Muscle of arm (tissue), 1 donor: ENCODE measurements at regions not wholly inside any gene's neighbourhood (a gene's known extent, or its start where the extent isn't known, plus 50 kb on each side); places are given as distances from the start of the nearest gene placed in this dataset.
A peak's percentile ranks its signal among the peaks of the same experiment; 100 is the strongest.
"Not testable (repeated sequence)": the region's sequence is repeated elsewhere in the genome, so short reads cannot be mapped to it uniquely, and the experiment has no call there.

Experiments used
- DNase-seq: peaks from one replicate; pipeline ENCODE4 v3.0.0-alpha.2; 2013

DNA sequence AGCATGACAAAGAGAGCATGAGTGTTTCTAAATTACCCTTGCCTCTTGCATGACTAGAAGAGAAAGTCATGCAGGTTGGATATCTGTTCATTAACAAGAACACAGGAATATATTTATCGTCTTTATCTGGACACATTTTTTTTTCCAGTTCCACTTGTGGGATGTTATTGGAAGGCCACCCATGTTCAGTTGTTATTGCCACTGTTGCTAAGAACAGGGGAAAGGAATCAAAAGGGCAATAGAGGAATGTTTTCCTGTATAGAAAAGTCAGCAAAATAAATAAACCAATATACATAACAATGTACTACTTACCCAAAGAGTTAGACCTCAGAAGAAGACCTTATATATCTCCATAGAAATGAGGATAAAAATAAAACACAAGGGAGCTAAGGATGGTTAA is 270.1 kb downstream of the QDPR start:
- DNase-seq: no peak

DNA sequence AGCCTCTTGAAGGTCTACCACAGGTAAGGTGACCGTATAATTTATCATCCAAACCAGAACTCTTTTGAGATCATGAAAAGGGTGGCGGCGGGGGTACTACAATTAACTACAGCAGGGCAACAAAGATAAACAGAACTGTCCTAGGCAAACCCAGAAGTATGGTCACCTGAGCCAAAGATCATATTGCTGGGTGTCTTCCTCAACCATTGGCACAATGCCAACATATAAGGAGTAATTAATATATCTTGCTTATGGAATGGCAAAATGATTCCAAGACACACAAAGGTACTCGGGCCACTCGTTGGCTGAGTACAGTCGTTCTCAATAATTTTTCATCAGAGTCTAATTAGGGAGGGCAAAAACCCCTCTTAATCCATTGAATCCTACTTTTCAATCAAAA is 273.3 kb downstream of the QDPR start:
- no peak for DNase-seq

DNA sequence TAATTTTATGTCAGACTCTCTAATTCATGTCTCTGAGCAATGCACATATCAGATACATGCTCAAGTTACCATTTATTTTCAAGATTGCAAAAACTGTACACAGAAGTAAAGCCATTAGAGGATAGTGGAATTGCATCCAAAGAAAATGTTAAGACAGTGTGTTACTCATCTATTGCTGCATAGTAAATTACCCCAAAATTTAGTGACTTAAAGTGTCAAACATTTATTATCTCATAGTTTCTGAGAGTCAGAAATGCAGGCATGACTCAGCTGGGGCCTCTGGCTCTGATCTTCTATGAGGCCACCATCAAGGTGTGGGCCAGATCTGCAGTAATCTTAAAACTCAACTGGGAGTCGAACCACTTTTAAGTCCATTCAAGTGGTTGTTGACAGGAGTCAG is 275.2 kb downstream of the QDPR start:
- DNase-seq: no peak

DNA sequence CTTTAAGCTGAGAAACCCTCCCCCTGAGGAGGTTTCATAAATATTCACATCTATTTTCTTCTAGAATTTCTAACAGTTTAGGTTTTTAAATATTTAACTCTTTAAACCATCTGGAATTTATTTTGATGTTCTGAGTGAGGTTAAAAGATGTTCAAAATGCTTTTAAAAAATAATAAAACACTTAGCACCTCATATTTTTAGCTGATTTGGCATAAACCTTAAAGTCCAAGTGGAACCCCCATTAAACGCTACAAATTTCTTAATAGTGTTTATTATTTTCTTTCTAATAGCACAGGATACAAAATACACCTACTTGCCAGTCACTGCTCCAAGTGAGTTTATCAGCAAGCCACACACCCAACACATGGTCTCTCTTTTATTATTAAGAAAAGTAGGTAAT is 277.2 kb downstream of the QDPR start:
- no peak for DNase-seq

DNA sequence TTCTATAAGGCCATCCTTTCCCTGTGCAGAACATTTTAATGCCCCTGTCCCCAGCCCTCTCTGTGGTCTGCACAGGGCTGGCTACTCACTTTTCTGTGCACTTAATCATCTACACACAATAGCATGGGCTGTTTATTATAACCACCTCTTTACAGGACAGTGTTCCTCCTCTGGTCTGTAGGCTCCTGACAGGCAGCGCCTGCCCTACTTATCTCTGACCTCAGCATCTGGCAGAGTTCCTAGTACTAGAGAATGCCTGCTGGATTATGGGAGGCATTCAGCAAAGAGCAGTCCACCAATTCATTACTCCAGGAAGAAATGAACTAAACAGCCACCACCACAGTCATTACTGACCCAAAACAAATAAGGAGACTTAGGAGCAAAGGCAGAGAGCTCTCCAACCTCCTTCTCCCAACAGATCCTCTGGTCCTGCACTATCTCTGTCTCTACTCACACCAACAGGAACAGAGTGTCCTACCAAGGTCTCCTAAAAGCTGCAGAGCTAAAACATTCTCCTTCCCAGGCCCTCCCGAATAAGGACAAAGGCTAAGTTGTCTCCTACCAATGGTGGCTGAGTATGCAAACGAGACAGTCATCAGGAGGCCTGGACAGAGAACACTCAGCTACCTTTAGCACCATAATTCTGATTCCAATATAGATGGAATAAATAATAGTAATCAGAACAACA is 279.2 kb downstream of the QDPR start:
- DNase-seq: no peak

DNA sequence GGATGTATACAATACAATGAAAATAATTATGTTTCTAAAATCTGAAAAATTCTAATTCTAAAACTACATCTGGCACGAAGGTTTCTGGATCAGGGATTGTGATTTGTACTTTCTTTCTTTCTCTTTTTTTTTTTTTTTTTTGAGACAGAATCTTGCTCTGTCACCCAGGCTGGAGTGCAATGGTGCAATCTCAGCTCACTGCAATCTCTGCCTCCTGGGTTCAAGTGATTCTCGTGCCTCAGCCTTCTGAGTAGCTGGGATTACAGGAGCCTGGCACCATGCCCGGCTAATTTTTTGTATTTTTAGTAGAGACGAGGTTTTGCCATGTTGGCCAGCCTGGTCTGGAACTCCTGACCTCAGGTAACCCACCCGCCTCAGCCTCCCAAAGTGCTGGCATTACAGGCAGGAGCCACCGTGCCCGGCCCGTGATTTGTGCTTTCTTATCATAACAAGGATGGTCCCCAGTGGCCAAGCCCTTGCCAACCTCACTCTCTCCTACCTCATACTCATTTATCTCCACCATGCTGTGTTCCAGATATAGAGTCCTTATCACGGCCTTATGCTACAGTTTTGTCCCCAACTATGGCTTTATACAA is 279.9 kb downstream of the QDPR start:
- DNase-seq: not testable (repeated sequence)

DNA sequence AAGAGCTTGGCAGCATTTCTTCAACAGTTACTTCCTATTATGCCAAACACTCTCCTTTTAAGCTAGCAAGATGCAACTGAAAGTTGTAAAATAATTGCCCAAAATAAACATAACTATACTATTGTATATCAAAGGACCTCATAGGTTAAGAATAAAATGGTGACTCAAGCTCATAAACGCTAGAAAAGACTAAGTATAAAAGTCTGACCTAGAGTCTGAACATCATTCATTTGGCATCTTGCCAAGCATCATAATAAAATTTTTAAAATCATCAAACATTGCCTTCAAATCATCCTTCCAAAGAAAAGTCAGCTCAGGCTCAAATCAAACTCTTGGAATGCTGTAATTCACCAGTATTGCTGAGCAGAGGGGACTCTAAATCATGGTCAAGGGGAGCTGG is 281.2 kb downstream of the QDPR start:
- no peak for DNase-seq

DNA sequence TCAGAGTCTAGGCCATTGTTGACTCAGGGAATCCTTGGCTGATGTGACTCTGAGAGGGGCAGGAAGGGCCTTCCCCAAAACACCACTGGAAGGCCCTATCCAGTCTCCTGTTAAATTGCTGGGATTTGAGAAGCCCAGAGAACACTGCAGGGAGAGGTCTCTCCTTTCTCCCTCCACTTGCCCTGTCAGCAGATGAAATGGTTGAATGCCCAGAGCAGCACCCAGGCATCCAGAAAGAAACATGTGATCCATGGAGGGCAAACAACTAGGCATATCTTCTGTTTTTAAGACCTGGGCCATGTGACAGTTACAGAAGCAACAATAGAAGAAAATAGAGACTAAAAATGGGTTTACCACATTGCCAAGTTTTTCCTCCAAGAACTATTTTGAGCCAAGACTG is 291.1 kb downstream of the QDPR start:
- no peak for DNase-seq

DNA sequence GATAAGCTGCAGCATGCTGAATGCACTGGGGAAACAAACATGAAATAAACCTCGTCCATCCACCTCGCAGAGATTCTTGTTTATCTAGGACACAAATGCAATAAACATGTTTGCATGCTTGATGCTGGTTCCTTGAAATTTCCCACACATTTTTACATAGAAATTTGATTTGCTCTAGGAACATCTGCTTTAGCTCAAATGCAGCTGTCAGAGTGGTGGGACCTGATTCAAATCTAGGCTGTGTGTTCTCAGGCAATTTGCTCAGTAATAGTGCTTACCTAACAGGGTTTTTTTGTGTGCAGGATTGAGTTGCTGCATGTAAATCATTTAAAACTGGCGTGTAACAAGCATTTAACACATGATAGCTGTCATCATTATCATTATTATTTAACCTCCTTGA is 293.1 kb downstream of the QDPR start:
- peak; percentile 49 for DNase-seq

DNA sequence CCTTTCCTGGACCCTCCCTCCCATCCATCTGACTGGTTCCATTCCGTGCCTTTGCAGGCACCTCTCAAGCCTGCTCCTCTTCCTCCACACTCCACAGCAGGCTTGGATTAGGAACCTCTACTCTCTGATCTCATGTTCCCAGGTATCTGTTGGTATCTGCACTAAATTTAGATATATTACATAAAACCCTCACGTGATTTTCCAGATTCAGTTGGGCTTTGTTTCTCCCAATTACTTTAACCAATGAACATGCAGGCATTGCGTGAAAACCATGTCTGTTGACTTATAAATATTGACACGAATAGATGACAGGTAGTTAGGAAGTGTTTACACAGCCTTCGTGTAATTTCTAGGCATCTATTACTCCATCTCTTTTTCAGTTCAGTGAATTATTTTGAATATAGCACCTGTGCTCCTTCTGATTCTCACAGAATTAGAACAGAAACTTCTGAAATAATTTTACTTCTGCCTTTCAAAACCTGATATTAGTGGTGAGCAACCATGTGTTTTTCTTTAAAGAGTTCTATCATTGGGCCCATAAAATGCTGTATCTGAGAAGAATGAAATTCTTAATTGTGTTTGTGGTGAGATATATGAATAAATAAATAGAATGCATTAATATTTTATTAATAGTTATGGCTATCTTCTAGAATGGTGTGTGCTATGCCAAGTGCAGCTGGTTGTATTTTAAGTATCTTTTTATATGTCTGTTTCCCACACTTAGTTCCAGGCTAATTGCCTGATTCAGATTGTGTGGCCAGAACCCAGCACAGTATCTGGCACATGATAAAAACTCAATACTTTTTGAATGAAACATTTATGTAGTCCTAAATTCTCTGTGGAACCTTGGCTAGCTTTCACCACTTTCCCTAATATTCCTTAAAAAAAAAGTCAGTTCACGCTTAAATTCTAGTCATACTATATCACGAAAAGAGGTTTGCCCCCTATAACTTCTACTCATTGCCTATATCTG is 304.8 kb downstream of the QDPR start:
- DNase-seq: peak; percentile 48

DNA sequence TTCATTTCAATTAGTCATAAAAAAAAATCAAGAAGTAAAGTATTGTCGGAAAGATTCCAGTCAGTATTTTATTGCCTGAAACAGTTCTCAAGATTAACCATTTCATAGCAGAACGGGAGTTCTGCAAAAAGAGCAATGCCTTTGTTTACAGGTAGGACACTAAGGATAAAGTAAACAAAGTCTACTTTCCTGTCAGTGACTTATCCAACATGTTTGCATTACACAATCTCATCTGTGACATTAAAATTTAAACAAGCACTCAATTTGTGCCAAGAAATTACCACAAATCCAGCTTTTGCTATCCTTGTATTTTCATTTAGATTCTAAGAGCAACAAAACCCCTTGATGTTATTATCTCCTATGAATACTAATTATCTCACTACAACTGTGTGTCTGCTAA is 306.5 kb upstream of the LDB2 start:
- DNase-seq: no peak

DNA sequence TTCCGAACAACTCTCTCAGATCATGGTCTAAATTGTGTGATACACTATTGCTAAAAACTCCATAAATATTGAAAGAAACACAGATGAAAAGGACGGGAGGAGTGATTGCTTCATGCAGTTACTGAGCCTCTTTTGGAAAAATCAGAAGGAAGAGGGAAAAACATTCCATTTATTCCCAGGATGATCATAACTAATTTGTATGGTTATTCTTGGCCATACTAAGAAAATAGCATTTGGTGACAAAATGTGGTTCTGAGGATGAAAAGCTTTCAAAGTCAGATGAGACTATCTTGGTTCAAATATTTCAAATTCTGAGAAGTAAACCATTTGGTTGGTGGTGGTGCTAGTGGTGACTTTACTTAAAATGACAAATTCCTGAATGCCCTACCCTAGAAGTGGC is 305.4 kb upstream of the LDB2 start:
- DNase-seq: no peak

DNA sequence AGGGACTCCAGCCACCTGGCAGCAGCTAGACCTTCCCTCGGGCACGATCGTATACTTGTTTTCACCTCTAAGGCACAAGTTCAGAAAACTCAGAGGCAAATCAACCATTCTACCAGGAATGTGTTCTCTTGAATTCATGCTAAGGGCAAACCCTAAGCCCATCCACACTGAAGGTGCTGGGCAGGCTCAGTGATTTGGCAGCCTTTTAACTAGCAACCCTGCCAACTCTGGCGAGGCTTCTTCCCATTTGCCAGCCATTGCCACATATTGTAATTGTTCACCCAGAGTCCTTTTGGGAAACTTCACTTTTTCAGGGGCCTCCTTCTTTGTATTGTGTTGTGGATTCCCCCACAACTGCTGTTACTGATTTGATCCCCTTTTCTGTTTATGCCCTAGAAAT is 298.6 kb upstream of the LDB2 start:
- DNase-seq: no peak

DNA sequence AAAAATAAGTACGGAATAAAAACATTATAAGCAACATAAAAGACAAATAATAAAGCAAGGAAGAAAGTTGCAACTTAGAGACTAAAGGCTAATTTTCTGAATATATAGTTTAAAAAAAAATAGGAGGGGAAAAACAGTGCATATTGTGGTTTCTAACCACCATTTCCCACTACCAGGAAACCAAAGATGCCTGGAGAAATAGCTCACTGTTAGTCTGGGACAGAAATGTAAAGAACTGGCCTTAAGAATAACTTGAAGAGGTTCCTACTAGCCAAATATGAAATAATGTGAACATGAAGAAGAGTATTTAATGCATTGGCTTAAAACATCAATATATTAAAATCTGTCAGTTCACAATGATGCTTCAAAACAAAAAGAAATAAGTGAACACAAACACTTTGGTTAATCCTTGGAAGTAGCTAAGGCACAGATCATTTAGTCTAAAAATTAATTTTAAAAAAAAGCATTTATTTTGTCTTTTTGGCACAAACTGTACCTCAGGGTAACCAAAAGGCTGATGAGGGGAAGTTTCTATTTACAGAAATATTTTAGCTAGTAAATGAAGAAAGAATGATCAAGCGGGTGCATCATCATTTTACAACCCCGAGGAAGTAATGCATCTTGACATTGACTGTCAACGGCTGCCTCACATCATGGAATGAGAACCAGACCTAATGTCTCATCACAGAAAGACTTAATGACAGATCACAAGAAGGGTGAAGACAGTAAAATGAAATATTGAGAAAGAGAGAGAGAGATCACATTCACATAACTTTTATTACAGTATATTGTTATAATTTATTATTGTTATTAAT is 297.2 kb upstream of the LDB2 start:
- DNase-seq: no peak

DNA sequence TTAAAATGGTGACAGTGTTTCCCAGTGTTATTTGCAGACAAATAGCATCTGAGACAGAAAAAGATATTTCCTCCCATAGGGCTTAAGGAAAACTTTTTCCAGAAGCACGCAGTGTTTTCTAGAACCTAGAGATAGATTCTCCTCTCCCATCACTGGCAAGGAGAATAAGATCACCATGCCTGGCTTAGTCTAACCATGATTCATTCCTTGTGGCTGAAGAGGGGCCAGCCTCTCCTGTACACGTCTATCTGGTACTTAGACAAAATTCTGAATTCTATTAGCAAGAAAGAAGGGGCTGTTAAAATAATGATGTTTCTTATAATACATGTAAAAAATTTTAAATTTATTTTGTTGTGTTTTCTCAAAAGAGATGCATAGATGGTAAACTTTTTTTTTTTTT is 296.1 kb upstream of the LDB2 start:
- DNase-seq: no peak

DNA sequence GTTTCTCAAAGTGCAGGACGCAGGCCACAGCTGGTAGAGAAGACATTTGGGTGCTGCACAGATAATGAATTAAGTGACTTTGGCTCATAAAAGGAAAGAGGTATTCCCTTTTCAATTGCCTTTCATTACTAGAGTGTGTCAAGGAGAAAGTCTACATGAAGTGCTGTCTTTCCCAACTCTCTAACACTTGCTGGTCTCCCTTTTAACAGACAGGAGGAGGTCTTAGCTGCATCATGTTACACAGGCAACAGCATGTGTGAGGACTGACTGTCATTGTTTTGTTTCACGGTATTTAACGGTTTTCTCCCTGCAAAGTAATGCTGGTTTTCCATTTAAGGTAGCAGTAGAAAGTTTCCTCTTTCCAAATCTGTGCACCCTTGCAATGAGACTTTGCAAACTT is 291.3 kb upstream of the LDB2 start:
- no peak for DNase-seq

DNA sequence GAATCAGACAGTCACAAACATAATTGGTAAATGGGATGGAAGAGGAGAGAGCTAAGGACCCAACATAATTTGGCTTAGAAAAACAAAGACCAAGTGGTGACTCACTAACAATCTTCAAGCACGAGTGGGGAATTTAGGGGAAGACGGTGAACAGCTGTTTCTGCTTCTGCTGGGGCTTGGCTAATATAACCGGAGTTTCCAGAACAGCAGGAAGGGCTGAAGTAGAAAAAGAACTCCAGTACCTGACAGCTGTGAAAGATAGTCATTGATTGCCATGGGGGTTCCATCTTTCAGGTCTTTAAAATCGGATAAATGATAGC is 290.9 kb upstream of the LDB2 start:
- DNase-seq: no peak

DNA sequence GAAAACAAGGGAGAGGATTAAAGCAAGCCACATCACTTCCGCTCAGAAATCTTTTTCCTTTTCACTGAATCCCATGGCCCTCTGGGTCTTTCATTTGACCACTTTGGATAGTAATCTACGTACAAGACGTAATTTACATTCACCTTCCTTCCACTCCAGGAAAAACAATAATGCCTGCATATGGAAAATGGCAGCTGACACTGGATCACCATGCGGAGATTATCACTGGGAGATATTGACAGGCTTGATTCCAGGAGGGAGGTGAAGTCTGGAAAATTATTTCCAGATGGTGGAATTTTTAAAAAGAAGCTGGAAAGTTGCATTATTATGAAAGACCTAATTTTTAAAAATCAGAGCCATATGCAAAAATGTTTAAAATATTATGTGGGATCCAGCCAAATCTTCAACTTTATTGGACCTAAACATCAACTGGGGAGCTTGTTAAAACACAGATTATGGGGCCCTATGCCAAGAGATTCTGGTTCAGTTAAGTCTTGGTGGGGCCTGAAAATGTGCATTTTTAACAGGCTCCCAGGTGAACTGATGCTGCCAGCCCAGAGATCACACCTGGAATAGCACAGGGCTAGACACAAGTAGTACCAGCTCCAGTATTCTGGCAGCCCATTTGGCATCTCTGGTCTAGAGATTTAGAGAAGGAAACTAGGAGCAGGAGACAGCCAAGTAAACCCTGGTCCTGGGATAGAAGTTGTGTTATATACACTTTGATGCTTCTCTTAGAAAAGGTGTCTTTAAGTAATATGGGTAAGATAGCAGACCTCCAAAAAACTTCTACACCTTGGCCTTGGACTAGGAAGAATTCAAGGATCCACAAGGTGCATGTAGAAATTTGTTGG is 290.3 kb upstream of the LDB2 start:
- peak; percentile 87 for DNase-seq

DNA sequence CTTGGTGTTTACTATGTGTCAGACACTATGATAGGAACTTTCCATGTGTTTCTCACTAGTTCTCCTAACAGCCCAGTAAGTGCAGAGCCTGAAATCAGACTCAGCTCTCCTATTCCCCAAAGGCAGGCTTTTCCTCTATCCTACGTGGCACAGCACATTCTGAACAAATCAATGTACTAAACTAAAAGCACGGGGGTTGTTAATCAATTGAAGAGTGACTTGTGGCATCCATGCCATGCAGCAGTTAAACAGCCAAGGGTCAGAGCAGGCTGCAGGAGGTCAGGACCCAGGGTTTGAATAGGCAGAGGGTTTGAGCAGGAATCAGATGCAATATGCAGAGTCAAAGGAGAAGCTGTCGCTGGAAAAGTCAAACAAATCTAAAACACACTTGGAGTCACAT is 289.7 kb upstream of the LDB2 start:
- DNase-seq: no peak

DNA sequence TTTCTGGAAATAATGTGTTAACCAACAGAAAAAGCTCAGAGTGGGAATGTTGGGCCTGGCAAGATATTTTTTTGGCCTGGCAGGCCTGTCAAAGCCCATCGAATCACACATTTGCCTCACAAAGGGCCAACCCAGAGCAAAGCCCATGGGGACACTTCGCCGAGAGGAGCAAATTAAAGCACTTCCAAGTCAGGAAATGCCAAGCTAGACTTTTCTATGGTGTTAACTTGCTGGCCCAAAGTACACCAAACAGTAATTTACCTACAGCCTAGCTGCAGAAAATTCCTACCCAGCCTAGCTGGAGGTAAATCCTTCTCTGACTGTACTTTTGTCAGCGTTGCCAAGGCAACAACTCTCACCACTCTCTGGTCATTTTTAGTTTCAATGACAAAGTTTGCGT is 288.6 kb upstream of the LDB2 start:
- no peak for DNase-seq

DNA sequence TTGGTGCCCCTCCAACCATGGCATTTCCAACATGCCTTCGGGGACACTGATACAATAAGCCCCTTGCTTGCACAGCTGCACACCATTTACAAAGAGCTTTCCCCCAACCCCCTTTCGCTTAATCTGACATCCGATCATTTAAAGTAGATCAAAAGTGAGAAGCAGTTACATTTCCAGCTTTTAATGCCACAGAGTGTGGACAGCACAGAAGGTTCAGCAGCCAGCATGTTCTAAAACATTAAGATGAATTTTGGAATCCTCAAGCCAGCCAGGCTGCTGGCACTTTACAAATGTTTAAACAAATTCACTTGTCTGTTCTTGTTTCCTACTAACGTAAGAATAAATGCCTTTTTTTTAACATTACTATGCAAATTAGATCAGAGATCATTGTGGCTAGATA is 284.4 kb upstream of the LDB2 start:
- DNase-seq: no peak
